Fibroblast of upper back skin (primary cell): ENCODE measurements at regions not wholly inside any gene's neighbourhood (a gene's known extent, or its start where the extent isn't known, plus 50 kb on each side); places are given as distances from the start of the nearest gene placed in this dataset.

Source experiments
- DNase-seq: peaks from one replicate; pipeline ENCODE4 v3.0.0-alpha.2; 2013

DNA sequence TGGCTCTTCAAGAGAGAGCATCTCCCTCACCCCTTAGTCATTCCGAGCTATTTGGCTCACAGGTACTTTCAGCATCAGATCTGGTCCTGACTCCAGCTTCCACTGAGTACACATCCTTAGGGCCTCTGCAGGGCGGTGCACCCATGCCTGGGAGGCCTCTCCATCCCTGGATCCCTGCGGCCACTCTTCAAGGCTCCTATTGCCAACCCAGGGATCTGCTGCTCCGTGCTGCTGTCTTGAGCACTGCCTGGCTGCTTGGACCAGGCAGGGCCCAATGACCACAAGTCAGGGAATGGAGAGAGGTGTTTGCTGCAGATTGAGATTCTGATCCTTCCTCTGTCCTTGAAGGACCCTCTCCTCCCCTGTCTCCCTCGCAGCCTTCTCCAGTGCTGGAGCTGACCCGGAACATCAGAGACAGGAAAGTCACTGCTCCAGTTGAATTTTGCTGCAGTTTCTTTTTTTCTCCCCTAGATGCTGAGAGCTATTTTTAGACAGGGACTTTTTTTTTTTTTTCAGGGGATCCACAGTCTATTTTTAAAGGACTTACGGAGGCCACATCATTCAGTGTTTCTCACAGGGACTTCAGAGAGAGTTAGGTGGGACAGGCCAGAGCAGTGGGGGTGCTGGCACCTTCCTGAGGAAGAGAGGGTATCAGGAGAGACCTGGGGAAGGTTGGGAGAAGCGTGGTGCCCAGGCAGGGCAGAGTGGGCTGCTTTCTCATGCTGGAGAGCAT lies 50.1 kb upstream of the KCNA1 start:
- DNase-seq, result no peak
